GM21786 (cell line): ENCODE measurements at regions not wholly inside any gene's neighbourhood (a gene's known extent, or its start where the extent isn't known, plus 50 kb on each side); places are given as distances from the start of the nearest gene placed in this dataset.
A peak's percentile ranks its signal among the peaks of the same experiment; 100 is the strongest.
"Not testable (repeated sequence)": the region's sequence is repeated elsewhere in the genome, so short reads cannot be mapped to it uniquely, and the experiment has no call there.

Source experiments
- ATAC-seq: cut with Tn5 transposase; IDR thresholded peaks from one replicate; pipeline ENCODE4 v1.9.1; 2021; ENCODE audit not compliant: unreplicated experiment

- no peak for ATAC-seq
These were observed 267.6 kb upstream of the HNRNPA3 start for GRCh38 chr2:176944998-176945397.

GRCh38 chr2:176947754-176948153 lies 264.8 kb upstream of the HNRNPA3 start:
- ATAC-seq, result no peak

GRCh38 chr2:176951218-176951617 lies 261.4 kb upstream of the HNRNPA3 start:
- not testable (repeated sequence) for ATAC-seq

- ATAC-seq, result no peak
These were observed 255.8 kb upstream of the HNRNPA3 start for GRCh38 chr2:176956791-176957190.

DNA sequence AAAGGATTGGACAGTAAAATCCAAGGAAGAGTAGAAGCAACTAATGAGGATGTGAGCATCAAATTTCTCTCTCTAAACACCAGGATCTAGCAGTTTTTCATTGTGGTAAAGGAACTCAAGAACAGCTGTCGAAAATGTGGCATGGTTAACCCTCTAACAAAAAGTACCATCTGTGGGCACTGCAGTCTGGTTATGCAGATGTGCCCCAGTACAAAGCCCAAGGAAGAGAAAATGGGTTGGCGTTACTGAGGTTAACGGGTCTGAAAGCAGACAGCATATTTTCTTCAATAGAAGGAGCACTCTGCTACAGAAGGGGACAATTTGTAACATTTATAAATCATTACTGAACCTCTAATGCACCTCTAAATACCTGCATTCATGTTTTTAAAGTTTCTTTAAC lies 253.0 kb upstream of the HNRNPA3 start:
- no peak for ATAC-seq

- no peak for ATAC-seq
These were observed 252.5 kb upstream of the HNRNPA3 start for GRCh38 chr2:176960061-176960460.

GRCh38 chr2:176960736-176961520 lies 251.7 kb upstream of the HNRNPA3 start:
- no peak for ATAC-seq

- no peak for ATAC-seq
These were observed 250.6 kb upstream of the HNRNPA3 start for GRCh38 chr2:176961775-176962619.

GRCh38 chr2:176963568-176964287 lies 248.9 kb upstream of the HNRNPA3 start:
- ATAC-seq, result no peak

GRCh38 chr2:176967911-176968450 lies 244.6 kb upstream of the HNRNPA3 start:
- peak; percentile 49 for ATAC-seq

DNA sequence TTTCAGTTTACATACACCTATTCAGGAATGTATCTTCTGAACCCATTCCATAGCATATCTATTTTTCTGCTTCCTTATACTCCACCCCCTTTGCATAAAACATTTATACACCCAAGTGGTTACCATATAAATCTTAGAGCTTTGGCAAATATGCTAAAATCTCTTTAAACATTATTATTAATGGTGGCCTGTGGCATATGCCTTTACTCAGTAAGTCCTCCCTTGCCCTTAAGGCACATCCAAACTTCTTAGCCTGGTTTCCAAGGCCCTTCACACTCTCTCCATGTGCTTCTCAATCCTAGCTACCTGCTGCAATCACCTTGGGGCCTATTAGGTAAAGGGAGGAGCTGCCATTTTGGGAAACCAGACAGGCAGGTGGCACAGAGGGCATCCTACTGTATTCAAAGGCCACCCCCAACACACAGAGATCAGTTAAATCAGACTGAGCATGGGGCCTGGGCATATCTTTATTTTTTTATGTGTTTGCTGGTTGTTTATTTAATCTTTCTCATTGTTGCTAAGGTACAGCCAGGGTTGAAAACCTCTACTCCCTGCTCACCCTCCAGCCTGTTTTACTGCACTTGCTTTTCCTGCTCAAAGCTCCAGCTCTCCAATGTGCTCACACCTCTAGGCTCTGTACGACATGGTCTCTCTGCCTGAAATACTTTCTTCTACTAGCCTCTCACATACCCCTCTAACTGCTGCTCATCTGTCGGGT lies 242.8 kb upstream of the HNRNPA3 start:
- no peak for ATAC-seq

GRCh38 chr2:176976736-176977685 lies 235.6 kb upstream of the HNRNPA3 start:
- ATAC-seq, result no peak

DNA sequence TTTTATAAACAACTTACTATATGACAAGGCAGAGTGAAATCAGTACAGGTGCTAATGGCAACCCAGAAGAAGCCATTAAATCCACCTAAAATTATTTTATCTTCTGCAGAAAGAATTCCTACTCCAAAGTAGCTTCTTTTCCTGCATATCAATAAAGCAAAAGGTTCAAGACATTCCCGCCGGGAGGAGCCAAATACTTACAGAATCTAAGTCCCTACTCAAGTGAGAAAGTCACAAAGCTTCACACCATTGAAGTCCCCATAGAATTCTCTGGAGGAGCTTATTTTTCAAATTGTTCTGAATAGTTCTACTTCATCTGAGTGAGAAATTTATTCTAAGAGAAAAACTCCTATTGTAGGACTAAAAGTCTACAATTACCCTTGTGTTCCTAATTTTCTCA lies 233.7 kb upstream of the HNRNPA3 start:
- ATAC-seq, result no peak

- no peak for ATAC-seq
These were observed 232.4 kb upstream of the HNRNPA3 start for GRCh38 chr2:176979981-176980710.

GRCh38 chr2:176984987-176985386 lies 227.6 kb upstream of the HNRNPA3 start:
- ATAC-seq, result no peak

DNA sequence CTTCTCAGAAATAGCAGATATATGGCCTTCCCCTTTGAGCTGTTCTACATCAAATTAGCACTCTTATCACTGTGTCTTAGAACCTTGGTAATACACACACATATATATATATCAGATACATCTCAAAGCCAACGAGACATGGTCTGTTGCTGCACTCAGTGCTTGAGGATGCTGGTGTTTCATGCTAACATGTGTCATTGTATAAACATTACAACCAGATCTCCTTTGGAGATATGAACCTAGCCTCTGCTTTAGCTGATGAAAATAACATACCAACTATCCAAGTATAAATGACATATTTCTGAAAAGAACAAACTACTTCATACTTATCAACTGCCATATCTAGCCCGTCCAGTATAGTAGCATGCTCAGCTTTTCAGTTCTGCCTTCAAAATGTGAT lies 226.7 kb upstream of the HNRNPA3 start:
- ATAC-seq, result no peak

- no peak for ATAC-seq
These were observed 226.1 kb upstream of the HNRNPA3 start for GRCh38 chr2:176986487-176986886.

- ATAC-seq, result no peak
These were observed 221.2 kb upstream of the HNRNPA3 start for GRCh38 chr2:176991411-176991810.
